HFF-Myc (cell line): ENCODE measurements at regions not wholly inside any gene's neighbourhood (a gene's known extent, or its start where the extent isn't known, plus 50 kb on each side); places are given as distances from the start of the nearest gene placed in this dataset.
"Not testable (repeated sequence)": the region's sequence is repeated elsewhere in the genome, so short reads cannot be mapped to it uniquely, and the experiment has no call there.

Experiments used
- DNase-seq: peaks from one replicate; pipeline ENCODE4 v3.0.0-alpha.2; 2011; ENCODE audit warnings: low read depth; ENCODE audit errors: extremely low read depth
- H3K4me3 ChIP-seq: replicated peaks from 2 replicates; pipeline ENCODE4 v1.5.1; 2011; ENCODE audit warnings: low read depth, mild to moderate bottlenecking, control low read depth, low read length
- TF ChIP-seq, protein P1 (sequence below): IDR thresholded peaks from 2 replicates; pipeline ENCODE4 v1.5.1; 2012; ENCODE audit warnings: mild to moderate bottlenecking, low read depth, low read length, control low read depth; ENCODE audit errors: missing control alignments

DNA sequence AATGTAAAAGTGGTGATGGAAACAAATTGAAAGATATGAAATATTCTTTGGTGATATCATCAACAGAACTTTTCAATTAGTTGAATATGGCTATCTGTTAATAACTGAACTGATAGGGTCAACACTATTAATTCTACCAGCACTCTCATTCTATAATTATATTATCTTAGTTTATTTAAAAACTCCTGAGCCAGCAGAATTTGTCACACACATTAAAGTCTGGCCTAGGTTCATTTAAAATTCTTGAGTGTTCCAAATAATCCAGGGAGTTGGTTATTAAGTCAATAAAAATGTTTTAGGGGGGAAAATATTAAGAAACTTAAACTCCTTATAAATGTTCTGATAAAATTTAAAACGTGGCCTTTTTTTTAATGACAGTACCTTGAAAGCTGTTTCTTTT lies 189.6 kb upstream of the GRM7 start:
- no peak overlapping the region for H3K4me3 ChIP-seq
- TF ChIP-seq, protein P1, sequence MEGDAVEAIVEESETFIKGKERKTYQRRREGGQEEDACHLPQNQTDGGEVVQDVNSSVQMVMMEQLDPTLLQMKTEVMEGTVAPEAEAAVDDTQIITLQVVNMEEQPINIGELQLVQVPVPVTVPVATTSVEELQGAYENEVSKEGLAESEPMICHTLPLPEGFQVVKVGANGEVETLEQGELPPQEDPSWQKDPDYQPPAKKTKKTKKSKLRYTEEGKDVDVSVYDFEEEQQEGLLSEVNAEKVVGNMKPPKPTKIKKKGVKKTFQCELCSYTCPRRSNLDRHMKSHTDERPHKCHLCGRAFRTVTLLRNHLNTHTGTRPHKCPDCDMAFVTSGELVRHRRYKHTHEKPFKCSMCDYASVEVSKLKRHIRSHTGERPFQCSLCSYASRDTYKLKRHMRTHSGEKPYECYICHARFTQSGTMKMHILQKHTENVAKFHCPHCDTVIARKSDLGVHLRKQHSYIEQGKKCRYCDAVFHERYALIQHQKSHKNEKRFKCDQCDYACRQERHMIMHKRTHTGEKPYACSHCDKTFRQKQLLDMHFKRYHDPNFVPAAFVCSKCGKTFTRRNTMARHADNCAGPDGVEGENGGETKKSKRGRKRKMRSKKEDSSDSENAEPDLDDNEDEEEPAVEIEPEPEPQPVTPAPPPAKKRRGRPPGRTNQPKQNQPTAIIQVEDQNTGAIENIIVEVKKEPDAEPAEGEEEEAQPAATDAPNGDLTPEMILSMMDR, result no peak
- no peak for DNase-seq

DNA sequence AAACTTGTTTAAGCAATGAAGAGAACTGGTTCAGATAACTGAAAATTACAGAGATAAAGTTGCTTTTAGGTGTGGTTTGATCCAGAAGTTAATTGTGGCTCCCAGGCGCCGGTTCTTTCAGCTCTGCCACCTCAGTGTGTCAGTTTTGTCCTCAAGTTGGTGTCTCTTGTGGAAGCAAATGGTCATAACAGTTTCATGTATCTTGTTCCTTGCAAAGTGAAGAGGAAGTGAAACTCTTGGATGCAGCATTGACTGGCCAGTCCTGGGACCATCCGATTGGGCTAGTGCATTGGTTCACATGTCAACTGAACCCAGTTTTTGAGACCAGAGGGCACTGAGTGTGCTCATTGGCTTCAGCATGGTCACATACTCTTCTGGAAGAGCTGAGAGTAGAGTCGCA lies 181.4 kb upstream of the GRM7 start:
- H3K4me3 ChIP-seq, result no peak overlapping the region
- TF ChIP-seq, protein P1, result no peak
- DNase-seq, result no peak

- no peak for DNase-seq
- no peak overlapping the region for H3K4me3 ChIP-seq
- TF ChIP-seq, protein P1, result no peak
These were observed 180.7 kb upstream of the GRM7 start for GRCh38 chr3:6680119-6680806.

- no peak for DNase-seq
- TF ChIP-seq, protein P1, result no peak
- H3K4me3 ChIP-seq, result no peak overlapping the region
These were observed 163.6 kb upstream of the GRM7 start for GRCh38 chr3:6697285-6697684.

- TF ChIP-seq, protein P1, result no peak
- no peak for DNase-seq
These were observed 163.2 kb upstream of the GRM7 start for GRCh38 chr3:6697722-6698121.

GRCh38 chr3:6704817-6705216 lies 156.1 kb upstream of the GRM7 start:
- H3K4me3 ChIP-seq, DNase-seq: not testable (repeated sequence)

More at GRCh38 chr3:6697722-6698121, 163.2 kb upstream of the GRM7 start:
- H3K4me3 ChIP-seq, result no peak overlapping the region

GRCh38 chr3:6706777-6707176 lies 154.1 kb upstream of the GRM7 start:
- no peak overlapping the region for H3K4me3 ChIP-seq
- no peak for DNase-seq
- TF ChIP-seq, protein P1, result no peak
